ENCODE measurements at regions not wholly inside any gene's neighbourhood (a gene's known extent, or its start where the extent isn't known, plus 50 kb on each side); places are given as distances from the start of the nearest gene placed in this dataset.

GRCh38 chr1:218686258-218686657 lies 341.1 kb downstream of the TGFB2 start:
- no peak for DNase-seq

- DNase-seq: no peak
Measured at GRCh38 chr1:218686761-218687160, 341.6 kb downstream of the TGFB2 start.

- DNase-seq: no peak
Measured at GRCh38 chr1:218692808-218693207, 347.7 kb downstream of the TGFB2 start.

- DNase-seq: no peak
Measured at GRCh38 chr1:218693599-218693998, 348.5 kb downstream of the TGFB2 start.

- DNase-seq: no peak
Measured at GRCh38 chr1:218694085-218694484, 348.9 kb downstream of the TGFB2 start.

- DNase-seq: no peak
Measured at GRCh38 chr1:218694636-218695035, 349.5 kb downstream of the TGFB2 start.

GRCh38 chr1:218695525-218695924 lies 350.4 kb downstream of the TGFB2 start:
- no peak for DNase-seq

GRCh38 chr1:218698141-218698540 lies 353.0 kb downstream of the TGFB2 start:
- DNase-seq: no peak

- DNase-seq: no peak
Measured at GRCh38 chr1:218699421-218699820, 354.3 kb downstream of the TGFB2 start.

GRCh38 chr1:218699865-218700264 lies 354.7 kb downstream of the TGFB2 start:
- no peak for DNase-seq

GRCh38 chr1:218700666-218701065 lies 355.5 kb downstream of the TGFB2 start:
- no peak for DNase-seq

GRCh38 chr1:218701131-218701530 lies 356.0 kb downstream of the TGFB2 start:
- no peak for DNase-seq

- no peak for DNase-seq
Measured at GRCh38 chr1:218702775-218703174, 357.6 kb downstream of the TGFB2 start.

- DNase-seq: no peak
Measured at GRCh38 chr1:218703836-218704235, 358.7 kb downstream of the TGFB2 start.

- no peak for DNase-seq
Measured at GRCh38 chr1:218705391-218705790, 360.3 kb downstream of the TGFB2 start.

- DNase-seq: peak; percentile 61 to 93
Measured at GRCh38 chr1:218705911-218706893, 361.1 kb downstream of the TGFB2 start.

GRCh38 chr1:218711001-218711400 lies 365.9 kb downstream of the TGFB2 start:
- no peak for DNase-seq

GRCh38 chr1:218711884-218712674 lies 366.9 kb downstream of the TGFB2 start:
- no peak for DNase-seq

GRCh38 chr1:218712677-218713076 lies 367.5 kb downstream of the TGFB2 start:
- no peak for DNase-seq

- no peak for DNase-seq
Measured at GRCh38 chr1:218715961-218716669, 371.0 kb downstream of the TGFB2 start.

- no peak for DNase-seq
Measured at GRCh38 chr1:218717575-218717974, 372.4 kb downstream of the TGFB2 start.

GRCh38 chr1:218718206-218718605 lies 373.1 kb downstream of the TGFB2 start:
- DNase-seq: no peak

GRCh38 chr1:218718977-218719376 lies 373.8 kb downstream of the TGFB2 start:
- no peak for DNase-seq

Measured in SW 1271 (cell line).